Hepatocyte (in vitro differentiated cells): ENCODE measurements at regions not wholly inside any gene's neighbourhood (a gene's known extent, or its start where the extent isn't known, plus 50 kb on each side); places are given as distances from the start of the nearest gene placed in this dataset.
"Not testable (repeated sequence)": the region's sequence is repeated elsewhere in the genome, so short reads cannot be mapped to it uniquely, and the experiment has no call there.

Source experiments
- DNase-seq: peaks from one replicate; pipeline ENCODE4 v3.0.0-alpha.2; 2016; ENCODE audit warnings: low spot score
- H2AFZ ChIP-seq: fragments of 200-600 bp; sonication (generic); 2 replicates; pipeline ENCODE4 v1.6.0; 2016; ENCODE audit warnings: antibody characterized with exemption, mild to moderate bottlenecking
- H3K27ac ChIP-seq: fragments of 200-600 bp; sonication (generic); 2 replicates; pipeline ENCODE4 v1.5.1; 2016; ENCODE audit warnings: mild to moderate bottlenecking
- H3K27me3 ChIP-seq: fragments of 200-600 bp; sonication (generic); 2 replicates; pipeline ENCODE4 v1.6.1; 2016
- H3K36me3 ChIP-seq: fragments of 200-600 bp; sonication (generic); replicated peaks from 2 replicates; pipeline ENCODE4 v1.5.1; 2016; ENCODE audit warnings: low read depth; ENCODE audit not compliant: insufficient read depth
- H3K4me1 ChIP-seq: fragments of 200-600 bp; sonication (generic); 2 replicates; pipeline ENCODE4 v1.5.1; 2016; ENCODE audit warnings: mild to moderate bottlenecking, moderate library complexity; ENCODE audit not compliant: insufficient read depth
- H3K4me2 ChIP-seq: fragments of 200-600 bp; sonication (generic); 2 replicates; pipeline ENCODE4 v1.6.0; 2016
- H3K4me3 ChIP-seq: fragments of 200-600 bp; sonication (generic); 2 replicates; pipeline ENCODE4 v1.5.1; 2016; ENCODE audit warnings: mild to moderate bottlenecking
- H3K79me2 ChIP-seq: fragments of 200-600 bp; sonication (generic); 2 replicates; pipeline ENCODE4 v1.6.0; 2017; ENCODE audit warnings: mild to moderate bottlenecking
- H3K9me2 ChIP-seq: fragments of 200-600 bp; sonication (generic); replicated peaks from 2 replicates; pipeline ENCODE4 v1.6.0; 2017; ENCODE audit warnings: mild to moderate bottlenecking; ENCODE audit not compliant: insufficient read depth
- H3K9me3 ChIP-seq: fragments of 200-600 bp; sonication (generic); 2 replicates; pipeline ENCODE4 v1.5.1; 2016; ENCODE audit warnings: low read depth, mild to moderate bottlenecking
- H4K20me1 ChIP-seq: fragments of 200-600 bp; sonication (generic); 2 replicates; pipeline ENCODE4 v1.6.0; 2016; ENCODE audit warnings: mild to moderate bottlenecking; ENCODE audit not compliant: insufficient read depth, poor library complexity, severe bottlenecking
- CTCF ChIP-seq: fragments of 200-600 bp; sonication (generic); IDR thresholded peaks from 2 replicates; pipeline ENCODE4 v1.5.1; 2016; ENCODE audit warnings: antibody characterized with exemption, mild to moderate bottlenecking; ENCODE audit not compliant: poor library complexity
- EZH2 ChIP-seq: fragments of 200-600 bp; sonication (generic); IDR thresholded peaks from 2 replicates; pipeline ENCODE4 v1.6.1; 2016; ENCODE audit warnings: antibody characterized with exemption, mild to moderate bottlenecking, borderline replicate concordance
- EZH2phosphoT487 ChIP-seq: fragments of 200-600 bp; sonication (generic); IDR thresholded peaks from one replicate; pipeline ENCODE4 v1.6.1; 2018; ENCODE audit warnings: antibody characterized with exemption, mild to moderate bottlenecking, low read depth, moderate library complexity; ENCODE audit not compliant: unreplicated experiment, severe bottlenecking
- WGBS: methylation state at CpG from one replicate; pipeline ENCODE4 v1.1.6; 2016; ENCODE audit warnings: low lambda C conversion rate; ENCODE audit errors: missing lambda C conversion rate; 5-methylcytosine and 5-hydroxymethylcytosine counted together

GRCh38 chr10:27354100-27354499, 113.5 kb upstream of the ACBD5 start:
- not testable (repeated sequence) for H3K9me3 ChIP-seq, H3K79me2 ChIP-seq, H2AFZ ChIP-seq, H3K4me3 ChIP-seq, H4K20me1 ChIP-seq, H3K27ac ChIP-seq, H3K36me3 ChIP-seq, H3K27me3 ChIP-seq, DNase-seq, H3K4me2 ChIP-seq, H3K9me2 ChIP-seq, H3K4me1 ChIP-seq
- WGBS, result 79% methylated on average over 5 of the region's 5 CpGs

- Histone ChIP-seq H3K9me2 (no peaks in the 10 kb centered on the region), H3K4me3 (no peak overlapping the region), H3K79me2 (no peaks in the 10 kb centered on the region), H4K20me1 (no peaks in the 10 kb centered on the region), H3K27me3 (no peaks in the 10 kb centered on the region), H3K36me3 (no peaks in the 10 kb centered on the region), H2AFZ (no peak overlapping the region), H3K4me2 (no peak overlapping the region), H3K9me3 (no peaks in the 10 kb centered on the region), H3K4me1 (no peaks in the 10 kb centered on the region), H3K27ac (no peak overlapping the region)
- 96% methylated on average over 20 of the region's 20 CpGs for WGBS
- DNase-seq, result no peak
- TF ChIP-seq CTCF (no peak), EZH2phosphoT487 (no peak), EZH2 (no peak)
These were observed 109.4 kb upstream of the ACBD5 start for GRCh38 chr10:27349987-27350386.

GRCh38 chr10:27347827-27348207, 107.2 kb upstream of the ACBD5 start:
- not testable (repeated sequence) for DNase-seq, H3K9me2 ChIP-seq, H2AFZ ChIP-seq, H3K36me3 ChIP-seq, H3K79me2 ChIP-seq, H3K4me3 ChIP-seq, H4K20me1 ChIP-seq, H3K4me2 ChIP-seq, H3K27ac ChIP-seq, H3K4me1 ChIP-seq, H3K9me3 ChIP-seq, H3K27me3 ChIP-seq
- WGBS, result 37% methylated on average over 4 of the region's 4 CpGs

- Histone ChIP-seq H2AFZ (no peak overlapping the region), H3K4me2 (no peak overlapping the region), H3K9me2 (no peaks in the 10 kb centered on the region), H3K79me2 (no peaks in the 10 kb centered on the region), H3K4me1 (peaks cover 6% of the 10 kb centered on the region), H3K27ac (no peak overlapping the region), H4K20me1 (no peaks in the 10 kb centered on the region), H3K9me3 (no peaks in the 10 kb centered on the region), H3K27me3 (peaks cover 3% of the 10 kb centered on the region), H3K36me3 (no peaks in the 10 kb centered on the region), H3K4me3 (no peak overlapping the region)
- no peak for TF ChIP-seq EZH2
- no peak for TF ChIP-seq CTCF
- no peak for TF ChIP-seq EZH2phosphoT487
- WGBS, result 78% methylated on average over 4 of the region's 4 CpGs
- no peak for DNase-seq
These were observed 104.9 kb upstream of the ACBD5 start for GRCh38 chr10:27345455-27345920.
